ENCODE measurements at regions not wholly inside any gene's neighbourhood (a gene's known extent, or its start where the extent isn't known, plus 50 kb on each side); places are given as distances from the start of the nearest gene placed in this dataset.

DNA sequence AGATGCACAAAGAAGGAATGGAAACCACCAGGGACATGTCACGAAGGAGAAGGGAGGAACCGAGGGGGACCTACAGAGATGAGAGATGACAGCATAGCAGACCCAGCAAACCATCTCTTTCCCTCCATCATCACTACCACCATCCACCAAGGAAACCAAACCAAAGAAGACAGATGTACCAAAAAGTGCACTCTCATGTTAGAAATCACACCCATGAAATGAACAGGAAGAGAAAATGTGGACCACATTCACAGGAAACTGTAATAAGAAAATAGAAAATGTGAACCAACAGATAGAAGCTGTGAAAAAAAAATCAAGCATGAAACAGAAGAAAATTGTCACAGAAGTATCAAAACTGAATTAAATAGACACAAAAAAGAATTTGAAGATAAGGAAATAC is 672.7 kb downstream of the QKI start:
- no peaks in the 10 kb centered on the region for H4K20me1 ChIP-seq (ENCODE audit: control insufficient read depth, extremely low read depth, insufficient read depth, low read length)
- H3K36me3 ChIP-seq (ENCODE audit: control insufficient read depth in 2 of 2, extremely low read depth in 1 of 2, insufficient read depth in 2 of 2, low read length in 2 of 2), result no peaks in the 10 kb centered on the region
- dilution Hi-C loops (cut with MboI; ENCODE audit: extremely low pct_ligation_motif_present, low sequenced_read_pairs), result no loop called here
- DNase-seq (ENCODE audit: low read depth, low spot score), result no peak
- no peaks in the 10 kb centered on the region for H3K9me3 ChIP-seq (ENCODE audit: control insufficient read depth, low read depth, low read length)
- no peaks in the 10 kb centered on the region for H3K27me3 ChIP-seq (ENCODE audit: control insufficient read depth, extremely low read depth, insufficient read depth, low read length)
- no peak overlapping the region for H2AFZ ChIP-seq (ENCODE audit: control insufficient read depth, low read length)
- H3K4me2 ChIP-seq (ENCODE audit: control insufficient read depth, extremely low read depth, insufficient read depth, low read depth, low read length), result no peak overlapping the region
- H3K9ac ChIP-seq (ENCODE audit: control insufficient read depth, extremely low read depth, insufficient read depth, low read length), result no peak overlapping the region
- no peaks in the 10 kb centered on the region for H3K9me1 ChIP-seq (ENCODE audit: control insufficient read depth, extremely low read depth, insufficient read depth, low read length)
- H3K4me3 ChIP-seq (ENCODE audit: control insufficient read depth in 2 of 3, extremely low read depth in 1 of 3, insufficient read depth in 2 of 3, low read depth in 1 of 3, low read length in 3 of 3), result no peak overlapping the region
- H3K79me2 ChIP-seq (ENCODE audit: control insufficient read depth, insufficient read depth, low read length), result no peaks in the 10 kb centered on the region
- no peak for FAIRE-seq
- no peak overlapping the region for H3K27ac ChIP-seq (ENCODE audit: control insufficient read depth, insufficient read depth, low read length)
- no peaks in the 10 kb centered on the region for H3K4me1 ChIP-seq (ENCODE audit: control insufficient read depth, extremely low read depth, insufficient read depth, low read length)
- no peak for TF ChIP-seq EZH2 (IDR thresholded peaks at IDR 0.05; ENCODE audit: low read length)
- TF ChIP-seq, protein P1, sequence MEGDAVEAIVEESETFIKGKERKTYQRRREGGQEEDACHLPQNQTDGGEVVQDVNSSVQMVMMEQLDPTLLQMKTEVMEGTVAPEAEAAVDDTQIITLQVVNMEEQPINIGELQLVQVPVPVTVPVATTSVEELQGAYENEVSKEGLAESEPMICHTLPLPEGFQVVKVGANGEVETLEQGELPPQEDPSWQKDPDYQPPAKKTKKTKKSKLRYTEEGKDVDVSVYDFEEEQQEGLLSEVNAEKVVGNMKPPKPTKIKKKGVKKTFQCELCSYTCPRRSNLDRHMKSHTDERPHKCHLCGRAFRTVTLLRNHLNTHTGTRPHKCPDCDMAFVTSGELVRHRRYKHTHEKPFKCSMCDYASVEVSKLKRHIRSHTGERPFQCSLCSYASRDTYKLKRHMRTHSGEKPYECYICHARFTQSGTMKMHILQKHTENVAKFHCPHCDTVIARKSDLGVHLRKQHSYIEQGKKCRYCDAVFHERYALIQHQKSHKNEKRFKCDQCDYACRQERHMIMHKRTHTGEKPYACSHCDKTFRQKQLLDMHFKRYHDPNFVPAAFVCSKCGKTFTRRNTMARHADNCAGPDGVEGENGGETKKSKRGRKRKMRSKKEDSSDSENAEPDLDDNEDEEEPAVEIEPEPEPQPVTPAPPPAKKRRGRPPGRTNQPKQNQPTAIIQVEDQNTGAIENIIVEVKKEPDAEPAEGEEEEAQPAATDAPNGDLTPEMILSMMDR (optimal IDR thresholded peaks at IDR 0.05 in 1 of 3, IDR thresholded peaks at IDR 0.05 in 1 of 3, conservative IDR thresholded peaks at IDR 0.05 in 1 of 3; ENCODE audit: extremely low read depth in 1 of 3, insufficient read depth in 2 of 3, low read length in 3 of 3), result no peak

DNA sequence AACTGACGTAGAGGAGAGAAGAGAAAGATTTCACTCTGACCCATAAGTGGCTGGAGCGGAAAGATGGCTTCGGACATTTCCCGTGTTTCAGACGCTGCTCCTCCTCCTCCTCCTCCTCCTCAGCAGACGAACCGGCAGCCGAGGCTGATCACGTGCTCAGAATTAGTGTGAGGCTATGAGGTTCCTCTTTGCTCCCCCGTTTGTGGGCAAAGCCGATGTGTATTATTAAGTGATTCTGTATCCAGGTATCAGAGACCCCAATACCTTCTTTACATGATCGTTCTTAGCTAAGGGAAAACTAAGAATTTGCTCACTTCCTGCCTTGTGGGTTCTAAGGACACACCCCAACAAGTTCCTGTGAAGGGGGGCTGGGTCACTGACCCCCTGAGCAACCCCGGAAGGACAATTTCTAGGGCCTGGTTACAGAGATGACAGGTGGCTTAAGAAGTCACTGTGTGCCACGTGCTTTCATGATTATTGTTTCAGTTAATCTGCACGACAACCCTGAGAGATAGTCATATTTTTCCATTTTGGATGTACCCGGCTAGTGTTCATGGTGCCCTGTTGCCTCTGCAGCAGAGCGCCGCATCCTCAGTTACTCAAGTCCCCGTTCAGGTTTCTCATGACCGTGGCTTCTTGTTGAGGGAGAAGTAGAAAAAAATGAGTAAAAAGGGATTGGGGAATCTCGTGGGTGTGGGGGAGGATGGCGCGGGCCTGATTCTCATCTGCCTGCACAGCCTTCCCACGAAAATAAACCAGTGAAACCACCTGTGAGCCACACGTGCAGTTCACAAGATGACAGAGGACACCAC is 671.8 kb downstream of the QKI start:
- Histone ChIP-seq H3K4me1 (ENCODE audit: control insufficient read depth, extremely low read depth, insufficient read depth, low read length) (no peaks in the 10 kb centered on the region), H4K20me1 (ENCODE audit: control insufficient read depth, extremely low read depth, insufficient read depth, low read length) (no peaks in the 10 kb centered on the region), H3K79me2 (ENCODE audit: control insufficient read depth, insufficient read depth, low read length) (no peaks in the 10 kb centered on the region), H3K27ac (ENCODE audit: control insufficient read depth, insufficient read depth, low read length) (no peak overlapping the region), H3K9me3 (ENCODE audit: control insufficient read depth, low read depth, low read length) (no peaks in the 10 kb centered on the region), H3K36me3 (ENCODE audit: control insufficient read depth in 2 of 2, extremely low read depth in 1 of 2, insufficient read depth in 2 of 2, low read length in 2 of 2) (no peaks in the 10 kb centered on the region), H2AFZ (ENCODE audit: control insufficient read depth, low read length) (no peak overlapping the region), H3K27me3 (ENCODE audit: control insufficient read depth, extremely low read depth, insufficient read depth, low read length) (no peaks in the 10 kb centered on the region), H3K4me3 (ENCODE audit: control insufficient read depth in 2 of 3, extremely low read depth in 1 of 3, insufficient read depth in 2 of 3, low read depth in 1 of 3, low read length in 3 of 3) (no peak overlapping the region), H3K4me2 (ENCODE audit: control insufficient read depth, extremely low read depth, insufficient read depth, low read depth, low read length) (no peak overlapping the region), H3K9me1 (ENCODE audit: control insufficient read depth, extremely low read depth, insufficient read depth, low read length) (no peaks in the 10 kb centered on the region), H3K9ac (ENCODE audit: control insufficient read depth, extremely low read depth, insufficient read depth, low read length) (no peak overlapping the region)
- no peak for FAIRE-seq
- dilution Hi-C loops (cut with MboI; ENCODE audit: extremely low pct_ligation_motif_present, low sequenced_read_pairs), result no loop called here
- TF ChIP-seq, protein P1 (optimal IDR thresholded peaks at IDR 0.05 in 1 of 3, IDR thresholded peaks at IDR 0.05 in 1 of 3, conservative IDR thresholded peaks at IDR 0.05 in 1 of 3; ENCODE audit: extremely low read depth in 1 of 3, insufficient read depth in 2 of 3, low read length in 3 of 3), result no peak
- no peak for TF ChIP-seq EZH2 (IDR thresholded peaks at IDR 0.05; ENCODE audit: low read length)
- DNase-seq (ENCODE audit: low read depth, low spot score), result no peak

Data from keratinocyte (primary cell).